ENCODE measurements at regions not wholly inside any gene's neighbourhood (a gene's known extent, or its start where the extent isn't known, plus 50 kb on each side); places are given as distances from the start of the nearest gene placed in this dataset.

- no peak overlapping the region for H3K23ac ChIP-seq (ENCODE audit: low read length in 2 of 2)
- no peaks in the 10 kb centered on the region for H3K36me3 ChIP-seq (ENCODE audit: control insufficient read depth in 1 of 2, insufficient read depth in 2 of 2, low read depth in 1 of 2, low read length in 2 of 2)
- no peak overlapping the region for H2BK15ac ChIP-seq (ENCODE audit: low read depth, poor library complexity, severe bottlenecking)
- no peak overlapping the region for H2AFZ ChIP-seq (ENCODE audit: low read depth, low read length)
- no peaks in the 10 kb centered on the region for H3K79me1 ChIP-seq (replicated peaks; ENCODE audit: low read length, poor library complexity, severe bottlenecking)
- no peak overlapping the region for H3K9ac ChIP-seq (ENCODE audit: low read length)
- H3K27ac ChIP-seq (ENCODE audit: low read length, poor library complexity, severe bottlenecking): peak overlapping the region; percentile 48
- H3K4me2 ChIP-seq (ENCODE audit: low read length, poor library complexity, severe bottlenecking): no peak overlapping the region
- WGBS: 100% methylated on average over 1 of the region's 2 CpGs
- no peak overlapping the region for H3K4me3 ChIP-seq (ENCODE audit: insufficient read depth in 1 of 2, low read depth in 1 of 2, low read length in 2 of 2)
- H2BK5ac ChIP-seq (ENCODE audit: low read depth, low read length, poor library complexity, severe bottlenecking): no peak overlapping the region
- no peak overlapping the region for H2BK120ac ChIP-seq (ENCODE audit: low read depth, low read length)
- no peak overlapping the region for H2BK12ac ChIP-seq (ENCODE audit: low read length in 2 of 2)
- no peak overlapping the region for H3K4ac ChIP-seq (ENCODE audit: low read depth in 1 of 2, low read length in 2 of 2)
- H4K8ac ChIP-seq (ENCODE audit: low read length): no peak overlapping the region
- H4K91ac ChIP-seq (ENCODE audit: low read length): no peak overlapping the region
- H3K9me3 ChIP-seq (ENCODE audit: control insufficient read depth, low read length): no peaks in the 10 kb centered on the region
- peaks cover 2% of the 10 kb centered on the region for H3K4me1 ChIP-seq (ENCODE audit: control insufficient read depth, insufficient read depth, low read depth, low read length)
- H2AK5ac ChIP-seq (ENCODE audit: low read length, severe bottlenecking): peak overlapping the region; percentile 10
- no peak overlapping the region for H3K18ac ChIP-seq (ENCODE audit: low read depth in 1 of 2, low read length in 2 of 2)
- DNase-seq: no peak
- no peak overlapping the region for H3K14ac ChIP-seq (ENCODE audit: low read length in 2 of 2)
- H3K27me3 ChIP-seq (ENCODE audit: control insufficient read depth in 1 of 2, insufficient read depth in 1 of 2, low read length in 2 of 2): no peaks in the 10 kb centered on the region
These were observed 481.2 kb upstream of the NR5A2 start for GRCh38 chr1:199546323-199546722.

GRCh38 chr1:199549421-199549820 is 478.1 kb upstream of the NR5A2 start:
- H3K14ac ChIP-seq (ENCODE audit: low read length in 2 of 2): no peak overlapping the region
- no peak overlapping the region for H2BK12ac ChIP-seq (ENCODE audit: low read length in 2 of 2)
- H4K8ac ChIP-seq (ENCODE audit: low read length): no peak overlapping the region
- no peak for DNase-seq
- no peak overlapping the region for H2AK5ac ChIP-seq (ENCODE audit: low read length, severe bottlenecking)
- no peak overlapping the region for H3K4ac ChIP-seq (ENCODE audit: low read depth in 1 of 2, low read length in 2 of 2)
- H3K4me1 ChIP-seq (ENCODE audit: control insufficient read depth, insufficient read depth, low read depth, low read length): peaks cover 2% of the 10 kb centered on the region
- H3K79me1 ChIP-seq (replicated peaks; ENCODE audit: low read length, poor library complexity, severe bottlenecking): no peaks in the 10 kb centered on the region
- H3K4me2 ChIP-seq (ENCODE audit: low read length, poor library complexity, severe bottlenecking): no peak overlapping the region
- no peak overlapping the region for H2BK15ac ChIP-seq (ENCODE audit: low read depth, poor library complexity, severe bottlenecking)
- H3K27me3 ChIP-seq (ENCODE audit: control insufficient read depth in 1 of 2, insufficient read depth in 1 of 2, low read length in 2 of 2): no peaks in the 10 kb centered on the region
- H3K9me3 ChIP-seq (ENCODE audit: control insufficient read depth, low read length): no peaks in the 10 kb centered on the region
- no peak overlapping the region for H4K91ac ChIP-seq (ENCODE audit: low read length)
- H3K18ac ChIP-seq (ENCODE audit: low read depth in 1 of 2, low read length in 2 of 2): no peak overlapping the region
- H3K9ac ChIP-seq (ENCODE audit: low read length): no peak overlapping the region
- H2BK120ac ChIP-seq (ENCODE audit: low read depth, low read length): no peak overlapping the region
- peak overlapping the region; percentile 70 for H3K27ac ChIP-seq (ENCODE audit: low read length, poor library complexity, severe bottlenecking)
- no peaks in the 10 kb centered on the region for H3K36me3 ChIP-seq (ENCODE audit: control insufficient read depth in 1 of 2, insufficient read depth in 2 of 2, low read depth in 1 of 2, low read length in 2 of 2)
- H3K23ac ChIP-seq (ENCODE audit: low read length in 2 of 2): no peak overlapping the region
- no peak overlapping the region for H3K4me3 ChIP-seq (ENCODE audit: insufficient read depth in 1 of 2, low read depth in 1 of 2, low read length in 2 of 2)
- H2BK5ac ChIP-seq (ENCODE audit: low read depth, low read length, poor library complexity, severe bottlenecking): no peak overlapping the region
- WGBS: no CpG with 5 or more reads among the region's 2 CpGs
- no peak overlapping the region for H2AFZ ChIP-seq (ENCODE audit: low read depth, low read length)

GRCh38 chr1:199550199-199551065 is 477.1 kb upstream of the NR5A2 start:
- 100% methylated on average over 1 of the region's 4 CpGs for WGBS
- Histone ChIP-seq H2AK5ac (ENCODE audit: low read length, severe bottlenecking) (no peak overlapping the region), H3K4me3 (ENCODE audit: insufficient read depth in 1 of 2, low read depth in 1 of 2, low read length in 2 of 2) (no peak overlapping the region), H3K9ac (ENCODE audit: low read length) (no peak overlapping the region), H3K4ac (ENCODE audit: low read depth in 1 of 2, low read length in 2 of 2) (no peak overlapping the region), H3K18ac (ENCODE audit: low read depth in 1 of 2, low read length in 2 of 2) (no peak overlapping the region), H3K36me3 (ENCODE audit: control insufficient read depth in 1 of 2, insufficient read depth in 2 of 2, low read depth in 1 of 2, low read length in 2 of 2) (no peaks in the 10 kb centered on the region), H3K23ac (ENCODE audit: low read length in 2 of 2) (no peak overlapping the region), H3K9me3 (ENCODE audit: control insufficient read depth, low read length) (no peaks in the 10 kb centered on the region), H2AFZ (ENCODE audit: low read depth, low read length) (no peak overlapping the region), H3K27ac (ENCODE audit: low read length, poor library complexity, severe bottlenecking) (peak overlapping the region; percentile 18), H2BK15ac (ENCODE audit: low read depth, poor library complexity, severe bottlenecking) (no peak overlapping the region), H4K91ac (ENCODE audit: low read length) (no peak overlapping the region), H3K14ac (ENCODE audit: low read length in 2 of 2) (no peak overlapping the region), H4K8ac (ENCODE audit: low read length) (no peak overlapping the region), H2BK12ac (ENCODE audit: low read length in 2 of 2) (no peak overlapping the region), H2BK5ac (ENCODE audit: low read depth, low read length, poor library complexity, severe bottlenecking) (no peak overlapping the region), H3K27me3 (ENCODE audit: control insufficient read depth in 1 of 2, insufficient read depth in 1 of 2, low read length in 2 of 2) (no peaks in the 10 kb centered on the region), H3K4me2 (ENCODE audit: low read length, poor library complexity, severe bottlenecking) (no peak overlapping the region), H3K4me1 (ENCODE audit: control insufficient read depth, insufficient read depth, low read depth, low read length) (peaks cover 2% of the 10 kb centered on the region), H3K79me1 (replicated peaks; ENCODE audit: low read length, poor library complexity, severe bottlenecking) (no peaks in the 10 kb centered on the region), H2BK120ac (ENCODE audit: low read depth, low read length) (no peak overlapping the region)
- DNase-seq: peak; percentile 27

GRCh38 chr1:199551967-199552565 is 475.4 kb upstream of the NR5A2 start:
- Histone ChIP-seq H3K18ac (ENCODE audit: low read depth in 1 of 2, low read length in 2 of 2) (no peak overlapping the region), H3K9me3 (ENCODE audit: control insufficient read depth, low read length) (no peaks in the 10 kb centered on the region), H4K91ac (ENCODE audit: low read length) (no peak overlapping the region), H2BK120ac (ENCODE audit: low read depth, low read length) (no peak overlapping the region), H3K4me1 (ENCODE audit: control insufficient read depth, insufficient read depth, low read depth, low read length) (no peaks in the 10 kb centered on the region), H3K4me3 (ENCODE audit: insufficient read depth in 1 of 2, low read depth in 1 of 2, low read length in 2 of 2) (no peak overlapping the region), H2BK15ac (ENCODE audit: low read depth, poor library complexity, severe bottlenecking) (no peak overlapping the region), H2AK5ac (ENCODE audit: low read length, severe bottlenecking) (no peak overlapping the region), H3K4me2 (ENCODE audit: low read length, poor library complexity, severe bottlenecking) (no peak overlapping the region), H3K23ac (ENCODE audit: low read length in 2 of 2) (no peak overlapping the region), H2AFZ (ENCODE audit: low read depth, low read length) (no peak overlapping the region), H3K27ac (ENCODE audit: low read length, poor library complexity, severe bottlenecking) (no peak overlapping the region), H4K8ac (ENCODE audit: low read length) (no peak overlapping the region), H3K36me3 (ENCODE audit: control insufficient read depth in 1 of 2, insufficient read depth in 2 of 2, low read depth in 1 of 2, low read length in 2 of 2) (no peaks in the 10 kb centered on the region), H3K14ac (ENCODE audit: low read length in 2 of 2) (no peak overlapping the region), H2BK12ac (ENCODE audit: low read length in 2 of 2) (no peak overlapping the region), H3K4ac (ENCODE audit: low read depth in 1 of 2, low read length in 2 of 2) (no peak overlapping the region), H3K27me3 (ENCODE audit: control insufficient read depth in 1 of 2, insufficient read depth in 1 of 2, low read length in 2 of 2) (no peaks in the 10 kb centered on the region), H3K79me1 (replicated peaks; ENCODE audit: low read length, poor library complexity, severe bottlenecking) (no peaks in the 10 kb centered on the region), H3K9ac (ENCODE audit: low read length) (no peak overlapping the region), H2BK5ac (ENCODE audit: low read depth, low read length, poor library complexity, severe bottlenecking) (no peak overlapping the region)
- DNase-seq: peak; percentile 73
- WGBS: 14% methylated on average over 1 of the region's 4 CpGs

All from mesenchymal stem cell (in vitro differentiated cells and primary cell).